Breast epithelium (tissue), 4 donors: ENCODE measurements at regions not wholly inside any gene's neighbourhood (a gene's known extent, or its start where the extent isn't known, plus 50 kb on each side); places are given as distances from the start of the nearest gene placed in this dataset.

ENCODE experiments used
- DNase-seq, 2 donors: peaks; one replicate each; pipeline ENCODE4 v3.0.0-alpha.2; 2019; ENCODE audit warnings: low spot score in 2 of 2
- H3K27ac ChIP-seq, 2 donors: fragments of 200-600 bp; sonication (generic) in 1 of 2; one replicate each; pipeline ENCODE4 v1.5.1; 2016 to 2019; ENCODE audit warnings: mild to moderate bottlenecking in 1 of 2
- H3K27me3 ChIP-seq, 2 donors: fragments of 200-600 bp; sonication (generic) in 1 of 2; one replicate each; pipeline versions ENCODE4 v1.5.1 to v1.6.0; 2017 to 2019; ENCODE audit warnings: control low read depth in 1 of 2, mild to moderate bottlenecking in 1 of 2
- H3K36me3 ChIP-seq: fragments of 200-600 bp; one replicate; pipeline ENCODE4 v1.5.1; 2019
- H3K4me1 ChIP-seq, 2 donors: fragments of 200-600 bp; sonication (generic); one replicate each; pipeline ENCODE4 v1.5.1; 2016 to 2019; ENCODE audit warnings: control low read depth in 1 of 2
- H3K4me3 ChIP-seq, 3 donors: fragments of 200-600 bp; sonication (generic); 1 replicate in 2 of 3; 2 replicates in 1 of 3; pipeline ENCODE4 v1.5.1; 2016 to 2019; ENCODE audit warnings: mild to moderate bottlenecking in 3 of 3, moderate library complexity in 2 of 3
- H3K9me3 ChIP-seq, 2 donors: fragments of 200-600 bp; sonication (generic) in 1 of 2; one replicate each; pipeline ENCODE4 v1.5.1; 2016 to 2019; ENCODE audit warnings: control low read depth in 1 of 2
- POLR2A ChIP-seq: fragments of 450-650 bp; IDR thresholded peaks from one replicate; pipeline ENCODE4 v1.6.1; 2016; ENCODE audit warnings: antibody characterized with exemption, mild to moderate bottlenecking, moderate library complexity
- POLR2AphosphoS5 ChIP-seq, 3 donors: sonication (generic); formaldehyde crosslinking; IDR thresholded peaks; one replicate each; pipeline ENCODE4 v1.6.1; 2017; ENCODE audit warnings: antibody characterized with exemption in 3 of 3
- intact Hi-C: fragments of 100-400 bp; cut with DNase I; formaldehyde crosslinking; loops from one replicate; pipeline ENCODE4 v1.15.1; 2023; ENCODE audit warnings: low total_unique reads
- TF ChIP-seq, protein P1 (sequence below), 3 donors: fragments of 450-650 bp; IDR thresholded peaks; one replicate each; pipeline ENCODE4 v1.5.1; 2016 to 2017; ENCODE audit warnings: antibody characterized with exemption in 3 of 3, mild to moderate bottlenecking in 3 of 3, moderate library complexity in 3 of 3

DNA sequence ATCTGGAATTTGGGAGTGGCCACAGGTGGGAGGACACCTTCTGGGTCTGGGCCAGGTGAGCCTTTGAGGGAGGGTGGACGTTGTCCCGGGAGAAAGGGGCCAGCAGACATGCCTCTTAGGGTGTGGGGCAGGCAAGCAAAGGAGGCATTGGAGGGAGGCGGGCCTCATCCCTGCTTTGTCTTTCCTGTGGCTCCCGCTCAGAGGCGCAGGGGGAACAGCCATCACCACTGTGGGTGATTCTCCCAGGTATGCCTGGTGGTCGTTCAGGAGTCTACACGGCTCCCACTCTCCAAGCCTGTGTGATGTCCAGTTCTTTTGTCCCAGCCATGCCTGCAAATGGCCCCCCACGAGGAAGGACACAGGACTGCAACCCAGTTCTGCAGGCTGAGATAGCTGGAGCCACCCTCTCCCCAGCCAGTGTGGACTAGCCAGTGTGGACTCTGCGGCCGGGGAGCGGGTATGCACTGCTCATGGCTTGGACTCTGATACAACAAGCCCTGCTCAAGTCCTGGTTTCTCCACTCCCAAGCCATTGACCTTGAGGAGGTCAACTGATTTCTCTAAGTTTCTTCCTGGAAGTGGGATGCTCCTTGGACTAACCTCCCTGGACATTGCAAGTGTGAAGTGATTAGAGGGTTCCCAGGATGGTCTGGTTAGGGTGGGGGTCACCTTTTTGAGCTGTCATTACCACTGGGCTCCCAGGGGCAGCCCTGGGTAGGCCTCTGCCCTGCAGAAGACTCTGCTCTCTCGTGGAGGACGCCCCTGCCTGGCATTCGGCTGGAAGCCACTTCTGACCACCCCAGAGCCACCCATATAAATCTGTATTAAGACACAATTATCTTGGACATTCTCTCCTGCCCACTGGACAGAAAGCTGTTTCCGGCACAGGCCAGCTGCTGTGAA lies 1151.2 kb downstream of the BRD1 start:
- no peaks in the 10 kb centered on the region for H3K36me3 ChIP-seq
- H3K27me3 ChIP-seq, result no peaks in the 10 kb centered on the region
- H3K4me1 ChIP-seq, result no peaks in the 10 kb centered on the region
- H3K9me3 ChIP-seq, result peaks cover 12 to 18% of the 10 kb centered on the region in 2 donors
- DNase-seq, result no peak
- no peak overlapping the region for H3K27ac ChIP-seq
- TF ChIP-seq, protein P1, sequence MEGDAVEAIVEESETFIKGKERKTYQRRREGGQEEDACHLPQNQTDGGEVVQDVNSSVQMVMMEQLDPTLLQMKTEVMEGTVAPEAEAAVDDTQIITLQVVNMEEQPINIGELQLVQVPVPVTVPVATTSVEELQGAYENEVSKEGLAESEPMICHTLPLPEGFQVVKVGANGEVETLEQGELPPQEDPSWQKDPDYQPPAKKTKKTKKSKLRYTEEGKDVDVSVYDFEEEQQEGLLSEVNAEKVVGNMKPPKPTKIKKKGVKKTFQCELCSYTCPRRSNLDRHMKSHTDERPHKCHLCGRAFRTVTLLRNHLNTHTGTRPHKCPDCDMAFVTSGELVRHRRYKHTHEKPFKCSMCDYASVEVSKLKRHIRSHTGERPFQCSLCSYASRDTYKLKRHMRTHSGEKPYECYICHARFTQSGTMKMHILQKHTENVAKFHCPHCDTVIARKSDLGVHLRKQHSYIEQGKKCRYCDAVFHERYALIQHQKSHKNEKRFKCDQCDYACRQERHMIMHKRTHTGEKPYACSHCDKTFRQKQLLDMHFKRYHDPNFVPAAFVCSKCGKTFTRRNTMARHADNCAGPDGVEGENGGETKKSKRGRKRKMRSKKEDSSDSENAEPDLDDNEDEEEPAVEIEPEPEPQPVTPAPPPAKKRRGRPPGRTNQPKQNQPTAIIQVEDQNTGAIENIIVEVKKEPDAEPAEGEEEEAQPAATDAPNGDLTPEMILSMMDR (IDR thresholded peaks at IDR 0.05), result no peak
- no peak for TF ChIP-seq POLR2A
- no peak for TF ChIP-seq POLR2AphosphoS5 (IDR thresholded peaks at IDR 0.05)
- no peak overlapping the region for H3K4me3 ChIP-seq
- intact Hi-C loops, result no loop called here

DNA sequence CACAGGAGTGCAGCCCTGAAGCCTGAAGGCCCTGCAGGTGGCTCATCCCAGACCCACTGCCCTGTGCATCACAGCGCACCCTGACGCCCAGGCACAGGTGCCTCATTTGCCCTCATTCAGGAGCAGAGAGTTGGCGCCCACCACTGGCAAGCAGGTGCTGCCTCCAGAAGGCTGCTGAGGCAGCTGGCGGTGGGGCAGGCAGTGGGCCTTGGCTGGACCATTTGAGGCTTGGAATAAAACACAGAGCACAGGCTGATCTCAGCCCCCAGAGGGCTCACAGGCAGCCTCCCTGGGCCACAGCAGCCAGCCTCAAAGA lies 1151.9 kb downstream of the BRD1 start:
- no peak for TF ChIP-seq POLR2A
- TF ChIP-seq, protein P1 (IDR thresholded peaks at IDR 0.05), result no peak
- TF ChIP-seq POLR2AphosphoS5 (IDR thresholded peaks at IDR 0.05), result no peak
- intact Hi-C loops, result no loop called here
- peaks cover 17 to 20% of the 10 kb centered on the region in 2 donors for H3K9me3 ChIP-seq
- H3K4me1 ChIP-seq, result no peaks in the 10 kb centered on the region
- no peak overlapping the region for H3K27ac ChIP-seq
- no peak overlapping the region for H3K4me3 ChIP-seq
- no peak for DNase-seq
- H3K27me3 ChIP-seq, result no peaks in the 10 kb centered on the region
- H3K36me3 ChIP-seq, result no peaks in the 10 kb centered on the region

DNA sequence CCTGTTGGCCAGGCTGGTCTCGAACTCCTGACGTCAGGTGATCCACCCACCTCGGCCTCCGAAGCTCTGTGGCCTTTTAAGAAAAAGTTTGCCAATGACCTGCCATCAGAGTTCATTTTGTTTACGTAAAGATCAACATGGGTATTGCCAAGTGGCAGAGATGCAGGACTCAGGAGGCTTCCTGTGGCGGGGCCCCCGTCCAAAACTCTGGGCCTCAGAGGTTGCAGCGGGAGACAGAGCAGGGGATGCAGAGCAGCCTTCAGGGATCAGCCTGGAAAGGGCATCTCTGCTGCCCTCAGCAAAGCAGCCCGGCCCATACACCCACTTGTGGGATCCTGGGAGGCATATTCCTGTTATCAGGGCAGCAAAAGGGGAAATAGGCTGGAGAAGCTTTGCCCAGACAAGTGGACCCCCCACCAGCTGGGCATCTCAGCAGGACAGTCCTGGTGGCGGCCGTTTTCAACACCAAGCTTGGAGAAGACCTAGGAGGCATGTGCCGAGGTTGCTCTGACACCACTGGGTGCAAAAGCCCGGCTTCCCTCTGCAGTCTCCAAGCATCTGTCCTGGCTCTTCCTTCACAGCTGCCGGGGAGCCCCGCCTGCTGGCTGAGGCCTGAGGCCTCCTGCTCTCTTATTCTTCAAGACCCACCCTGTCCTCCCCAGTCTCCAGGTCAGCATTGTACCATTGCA lies 1152.4 kb downstream of the BRD1 start:
- Histone ChIP-seq H3K4me3 (no peak overlapping the region), H3K27me3 (no peaks in the 10 kb centered on the region), H3K9me3 (peaks cover 17 to 20% of the 10 kb centered on the region in 2 donors), H3K36me3 (no peaks in the 10 kb centered on the region), H3K4me1 (no peaks in the 10 kb centered on the region), H3K27ac (no peak overlapping the region)
- TF ChIP-seq, protein P1 (IDR thresholded peaks at IDR 0.05), result no peak
- TF ChIP-seq POLR2AphosphoS5 (IDR thresholded peaks at IDR 0.05), result no peak
- no peak for TF ChIP-seq POLR2A
- no peak for DNase-seq
- intact Hi-C loops, result no loop called here

DNA sequence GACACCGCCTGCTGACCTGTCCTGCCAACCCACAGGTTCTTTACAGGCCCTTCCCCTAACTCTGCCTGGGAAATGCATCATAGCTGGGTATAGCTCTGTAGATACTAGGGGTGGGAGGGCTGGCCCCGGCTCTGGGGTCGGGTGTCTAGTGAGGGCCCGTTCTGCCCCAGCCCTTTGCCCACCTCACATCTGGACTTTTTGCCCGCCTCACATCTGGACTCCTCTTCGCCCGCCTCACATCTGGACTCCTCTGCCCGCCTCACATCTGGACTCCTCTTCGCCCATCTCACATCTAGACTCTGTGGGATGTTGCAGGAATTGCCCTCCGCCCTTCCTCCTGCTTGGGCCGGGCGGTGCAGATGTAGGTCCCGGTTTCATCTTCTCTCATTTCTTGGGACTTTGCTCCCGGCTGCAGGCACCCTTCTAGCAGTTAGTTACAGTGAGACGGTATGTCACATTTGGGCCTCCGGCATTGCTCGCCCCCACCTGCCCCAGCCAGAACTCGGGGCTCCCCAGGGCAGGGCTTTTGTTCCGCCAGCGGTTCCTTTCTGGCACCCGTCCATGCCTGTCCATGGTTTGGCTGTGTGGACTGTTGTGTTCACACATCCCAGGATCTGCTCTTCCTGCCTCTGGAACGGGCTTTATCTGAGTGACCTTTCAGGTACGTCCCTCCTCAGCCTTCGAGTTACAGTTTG lies 1153.7 kb downstream of the BRD1 start:
- DNase-seq, result no peak
- H3K4me3 ChIP-seq, result no peak overlapping the region
- intact Hi-C loops, result no loop called here
- no peak overlapping the region for H3K27ac ChIP-seq
- H3K4me1 ChIP-seq, result no peaks in the 10 kb centered on the region
- TF ChIP-seq, protein P1 (IDR thresholded peaks at IDR 0.05), result no peak
- TF ChIP-seq POLR2A (no peak), POLR2AphosphoS5 (IDR thresholded peaks at IDR 0.05) (no peak)
- no peaks in the 10 kb centered on the region for H3K36me3 ChIP-seq
- H3K27me3 ChIP-seq, result no peaks in the 10 kb centered on the region
- H3K9me3 ChIP-seq, result peaks cover 17 to 20% of the 10 kb centered on the region in 2 donors
